B cell (primary cell): ENCODE measurements at regions not wholly inside any gene's neighbourhood (a gene's known extent, or its start where the extent isn't known, plus 50 kb on each side); places are given as distances from the start of the nearest gene placed in this dataset.

ENCODE experiments used
- ATAC-seq: fragments of 200-7000 bp; cut with Tn5 transposase; one replicate; pipeline ENCODE4 v1.10.0; 2021; ENCODE audit warnings: low read depth, mild to moderate bottlenecking, moderate number of reproducible peaks, moderate library complexity
- CTCF ChIA-PET: fragments of 350-600 bp; sonication (Branson Sonifier 250); formaldehyde crosslinking; loops from one replicate; lab custom pipeline; 2021; ENCODE audit warnings: antibody characterized with exemption, inconsistent platforms; lab: Charles Lee
- POLR2A ChIA-PET: fragments of 350-600 bp; sonication (Branson Sonifier 250); formaldehyde crosslinking; loops from one replicate; lab custom pipeline; 2021; ENCODE audit warnings: antibody characterized with exemption; lab: Charles Lee
- DNase-seq: peaks from one replicate; pipeline ENCODE4 v3.0.0; 2013
- H2AFZ ChIP-seq: 2 replicates; pipeline ENCODE4 v1.6.1; 2012; ENCODE audit warnings: mild to moderate bottlenecking, low read depth, low read length; ENCODE audit not compliant: insufficient read depth, poor library complexity, severe bottlenecking
- H3K27ac ChIP-seq, 2 donors: 1 replicate in 1 of 2; 2 replicates in 1 of 2; pipeline ENCODE4 v1.5.1; 2012 to 2013; ENCODE audit warnings: low read length in 2 of 2, mild to moderate bottlenecking in 2 of 2, moderate library complexity in 1 of 2
- H3K27me3 ChIP-seq, 4 experiments: fragments of 200-600 bp in 1 of 4; sonication (generic) in 1 of 4; replicated peaks in 1 of 4; 1 replicate in 2 of 4; 2 replicates in 2 of 4; pipeline versions ENCODE4 v1.6.1 to v1.7.0; 2013 to 2016; ENCODE audit warnings: low read length in 3 of 4, mild to moderate bottlenecking in 2 of 4, mixed read lengths in 1 of 4, moderate library complexity in 1 of 4; ENCODE audit not compliant: insufficient read depth in 4 of 4, control insufficient read depth in 3 of 4; ENCODE audit errors: control extremely low read depth in 1 of 4
- H3K36me3 ChIP-seq, 2 experiments: replicated peaks in 1 of 2; 1 replicate in 1 of 2; 2 replicates in 1 of 2; pipeline versions ENCODE4 v1.6.1 to v1.7.1; 2013; ENCODE audit warnings: low read length in 1 of 2; ENCODE audit not compliant: insufficient read depth in 2 of 2, control insufficient read depth in 1 of 2; ENCODE audit errors: control extremely low read depth in 1 of 2, extremely low read depth in 1 of 2
- H3K4me1 ChIP-seq, 2 donors: fragments of 200-600 bp in 1 of 2; sonication (generic) in 1 of 2; 1 replicate in 1 of 2; 2 replicates in 1 of 2; pipeline versions ENCODE4 v1.5.1 to v1.6.1; 2013 to 2017; ENCODE audit warnings: low read length in 2 of 2; ENCODE audit not compliant: control insufficient read depth in 2 of 2, insufficient read depth in 2 of 2
- H3K4me2 ChIP-seq: replicated peaks from 2 replicates; pipeline ENCODE3; 2012; ENCODE audit warnings: mild to moderate bottlenecking, low read depth, low read length; ENCODE audit not compliant: poor library complexity, severe bottlenecking
- H3K4me3 ChIP-seq, 5 experiments: fragments of 200-600 bp in 1 of 5; sonication (generic) in 1 of 5; 1 replicate in 3 of 5; 2 replicates in 2 of 5; pipeline versions ENCODE4 v1.5.1 to v1.7.0; 2011 to 2016; ENCODE audit warnings: low read length in 4 of 5, mild to moderate bottlenecking in 4 of 5, low read depth in 2 of 5, control low read depth in 1 of 5, moderate library complexity in 1 of 5; ENCODE audit not compliant: insufficient read depth in 1 of 5; ENCODE audit errors: control extremely low read depth in 1 of 5, extremely low read depth in 1 of 5
- H3K79me2 ChIP-seq: fragments of 200-600 bp; sonication (generic); one replicate; pipeline ENCODE4 v1.6.0; 2016; ENCODE audit warnings: low read length; ENCODE audit not compliant: control insufficient read depth, insufficient read depth
- H3K9ac ChIP-seq: fragments of 200-600 bp; sonication (generic); 2 replicates; pipeline ENCODE4 v1.6.1; 2017; ENCODE audit warnings: mild to moderate bottlenecking, low read length, moderate library complexity
- H3K9me3 ChIP-seq, 3 donors: one replicate each; pipeline versions ENCODE4 v1.6.1 to v1.7.1; 2013; ENCODE audit warnings: low read length in 2 of 3; ENCODE audit not compliant: control insufficient read depth in 2 of 3, insufficient read depth in 1 of 3; ENCODE audit errors: control extremely low read depth in 1 of 3
- H4K20me1 ChIP-seq: 2 replicates; pipeline ENCODE4 v1.6.0; 2012; ENCODE audit warnings: mild to moderate bottlenecking, low read length; ENCODE audit not compliant: insufficient read depth, control insufficient read depth, poor library complexity, severe bottlenecking
- H3K27ac Mint-ChIP-seq: one replicate; pipeline ENCODE4 v1.8.0; 2021; ENCODE audit warnings: mixed read lengths
- H3K27me3 Mint-ChIP-seq: one replicate; pipeline ENCODE4 v1.8.0; 2021; ENCODE audit warnings: mixed read lengths
- H3K4me1 Mint-ChIP-seq: one replicate; pipeline ENCODE4 v1.8.0; 2021; ENCODE audit warnings: mixed read lengths
- H3K4me3 Mint-ChIP-seq: one replicate; pipeline ENCODE4 v1.8.0; 2021; ENCODE audit warnings: mixed read lengths
- H3K9me3 Mint-ChIP-seq: one replicate; pipeline ENCODE4 v1.8.0; 2022; ENCODE audit warnings: mixed read lengths; ENCODE audit not compliant: insufficient read depth
- EZH2 ChIP-seq: IDR thresholded peaks from 2 replicates; pipeline ENCODE4 v1.6.1; 2012; ENCODE audit warnings: borderline replicate concordance, low read depth, mild to moderate bottlenecking, moderate library complexity, low read length; ENCODE audit not compliant: insufficient read depth, poor library complexity, severe bottlenecking
- WGBS: methylation state at CpG from one replicate; pipeline ENCODE4 v1.1.5; 2013; ENCODE audit warnings: missing lambda C conversion rate; ENCODE audit not compliant: insufficient coverage; 5-methylcytosine and 5-hydroxymethylcytosine counted together
- intact Hi-C: fragments of 100-400 bp; cut with micrococcal nuclease; formaldehyde crosslinking; loops from one replicate; pipeline ENCODE4 v1.10.0; 2022
- TF ChIP-seq, protein P1 (sequence below): fragments of 200-600 bp; IDR thresholded peaks from one replicate; pipeline ENCODE4 v1.8.0; 2022; ENCODE audit warnings: antibody characterized with exemption, mild to moderate bottlenecking

DNA sequence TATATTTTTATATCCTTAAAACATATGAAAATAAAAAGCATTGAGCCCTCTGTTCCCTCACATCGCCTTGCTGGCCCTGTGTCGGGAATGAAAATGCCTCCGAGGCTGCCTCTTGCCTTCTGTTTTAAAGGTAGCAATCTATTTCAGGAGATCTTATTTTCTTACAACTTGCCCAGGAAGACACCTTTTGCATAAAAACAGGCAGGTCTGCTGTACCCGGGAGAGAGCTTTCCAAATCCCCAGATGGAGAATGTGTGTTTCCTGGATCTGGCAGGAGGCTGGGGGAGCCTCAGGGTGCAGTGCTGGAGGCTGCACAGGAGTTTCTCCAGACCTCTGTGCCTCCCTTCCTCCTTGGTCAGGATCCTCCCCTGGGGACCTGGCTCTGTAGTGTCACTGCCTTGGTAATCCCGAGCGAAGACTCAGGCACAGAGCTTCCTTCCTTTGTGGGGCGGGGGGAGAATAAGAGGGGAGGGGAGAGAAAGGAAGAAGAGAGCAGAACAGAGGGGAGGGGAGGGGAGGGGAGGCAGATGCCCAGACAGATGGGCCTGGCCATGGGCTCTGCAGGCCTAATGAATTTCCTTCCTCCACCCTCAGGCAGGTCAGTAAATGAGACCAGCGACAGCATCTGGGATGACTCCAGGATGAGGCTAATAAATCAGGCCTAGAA lies 104.0 kb upstream of the BOD1 start:
- no peak overlapping the region for H2AFZ ChIP-seq
- no peaks in the 10 kb centered on the region for H3K4me1 ChIP-seq
- intact Hi-C loops = no loop called here
- no peaks in the 10 kb centered on the region for H3K9me3 ChIP-seq
- ChIA-PET CTCF (no interaction called here), POLR2A (interaction anchor here (0.6 kb wide), 1 partner anchor 21 kb away, joined by 11 read pairs; no protein-coding TSS in a partner anchor)
- DNase-seq = no peak
- no peak overlapping the region for H3K27ac ChIP-seq
- no peak for ATAC-seq
- H4K20me1 ChIP-seq = no peaks in the 10 kb centered on the region
- no peaks in the 10 kb centered on the region for H3K79me2 ChIP-seq
- Mint-ChIP-seq H3K27ac (no peak overlapping the region), H3K9me3 (no peaks in the 10 kb centered on the region), H3K4me3 (no peak overlapping the region), H3K27me3 (no peaks in the 10 kb centered on the region), H3K4me1 (peaks cover 3% of the 10 kb centered on the region)
- 33% methylated on average over 3 of the region's 8 CpGs for WGBS
- no peak overlapping the region for H3K9ac ChIP-seq
- H3K36me3 ChIP-seq = no peaks in the 10 kb centered on the region
- no peak overlapping the region for H3K4me2 ChIP-seq
- H3K27me3 ChIP-seq = peaks cover 0 to 5% (median 3%) of the 10 kb centered on the region in 4 experiments
- H3K4me3 ChIP-seq = no peak overlapping the region
- TF ChIP-seq, protein P1, sequence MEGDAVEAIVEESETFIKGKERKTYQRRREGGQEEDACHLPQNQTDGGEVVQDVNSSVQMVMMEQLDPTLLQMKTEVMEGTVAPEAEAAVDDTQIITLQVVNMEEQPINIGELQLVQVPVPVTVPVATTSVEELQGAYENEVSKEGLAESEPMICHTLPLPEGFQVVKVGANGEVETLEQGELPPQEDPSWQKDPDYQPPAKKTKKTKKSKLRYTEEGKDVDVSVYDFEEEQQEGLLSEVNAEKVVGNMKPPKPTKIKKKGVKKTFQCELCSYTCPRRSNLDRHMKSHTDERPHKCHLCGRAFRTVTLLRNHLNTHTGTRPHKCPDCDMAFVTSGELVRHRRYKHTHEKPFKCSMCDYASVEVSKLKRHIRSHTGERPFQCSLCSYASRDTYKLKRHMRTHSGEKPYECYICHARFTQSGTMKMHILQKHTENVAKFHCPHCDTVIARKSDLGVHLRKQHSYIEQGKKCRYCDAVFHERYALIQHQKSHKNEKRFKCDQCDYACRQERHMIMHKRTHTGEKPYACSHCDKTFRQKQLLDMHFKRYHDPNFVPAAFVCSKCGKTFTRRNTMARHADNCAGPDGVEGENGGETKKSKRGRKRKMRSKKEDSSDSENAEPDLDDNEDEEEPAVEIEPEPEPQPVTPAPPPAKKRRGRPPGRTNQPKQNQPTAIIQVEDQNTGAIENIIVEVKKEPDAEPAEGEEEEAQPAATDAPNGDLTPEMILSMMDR = no peak
- TF ChIP-seq EZH2 = no peak

- H2AFZ ChIP-seq = no peak overlapping the region
- Mint-ChIP-seq H3K27me3 (no peaks in the 10 kb centered on the region), H3K4me3 (no peak overlapping the region), H3K9me3 (peaks cover 3% of the 10 kb centered on the region), H3K27ac (no peak overlapping the region), H3K4me1 (peaks cover 3% of the 10 kb centered on the region)
- no peak overlapping the region for H3K4me2 ChIP-seq
- ATAC-seq (no peak), DNase-seq (no peak)
- no peak overlapping the region for H3K9ac ChIP-seq
- no peaks in the 10 kb centered on the region for H3K4me1 ChIP-seq
- no peak for TF ChIP-seq EZH2
- TF ChIP-seq, protein P1 = no peak
- H3K27ac ChIP-seq = no peak overlapping the region
- 90% methylated on average over 3 of the region's 7 CpGs for WGBS
- H3K27me3 ChIP-seq = peaks cover 0 to 5% (median 3%) of the 10 kb centered on the region in 4 experiments
- intact Hi-C loops = no loop called here
- H3K36me3 ChIP-seq = no peaks in the 10 kb centered on the region
- CTCF ChIA-PET = no interaction called here
- no peak overlapping the region for H3K4me3 ChIP-seq
- H3K9me3 ChIP-seq = no peaks in the 10 kb centered on the region
- H3K79me2 ChIP-seq = no peaks in the 10 kb centered on the region
- POLR2A ChIA-PET = interaction anchor here (0.6 kb wide), 1 partner anchor 20 kb away, joined by 11 read pairs; no protein-coding TSS in a partner anchor
- H4K20me1 ChIP-seq = no peaks in the 10 kb centered on the region
These were observed 104.6 kb upstream of the BOD1 start for GRCh38 chr5:173720953-173721600.
